CMK (cell line): ENCODE measurements at regions not wholly inside any gene's neighbourhood (a gene's known extent, or its start where the extent isn't known, plus 50 kb on each side); places are given as distances from the start of the nearest gene placed in this dataset.
A peak's percentile ranks its signal among the peaks of the same experiment; 100 is the strongest.
"Not testable (repeated sequence)": the region's sequence is repeated elsewhere in the genome, so short reads cannot be mapped to it uniquely, and the experiment has no call there.

Experiments
- DNase-seq: peaks from one replicate; pipeline ENCODE4 v3.0.0-alpha.2; 2010; ENCODE audit warnings: low read depth

DNA sequence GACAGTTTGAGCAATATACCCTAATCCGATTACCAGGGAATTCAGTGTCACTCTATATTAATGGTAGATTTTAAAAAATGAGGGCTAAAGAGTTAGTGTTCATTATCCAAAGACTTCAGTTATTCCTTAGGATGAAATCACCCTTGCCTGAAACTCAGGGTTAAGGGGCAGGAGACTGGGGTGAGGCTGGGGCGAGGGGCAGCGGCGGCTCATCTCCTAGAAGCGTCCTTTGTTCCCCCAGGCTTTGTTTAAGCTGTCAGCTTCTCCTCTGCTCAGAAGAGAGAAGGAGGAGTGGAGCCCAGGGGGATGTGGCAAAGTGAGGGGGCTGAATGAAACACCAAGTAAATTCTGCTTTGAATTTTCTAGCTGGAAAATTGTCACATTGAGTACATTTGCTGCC is 117.7 kb upstream of the ELAC2 start:
- no peak for DNase-seq

DNA sequence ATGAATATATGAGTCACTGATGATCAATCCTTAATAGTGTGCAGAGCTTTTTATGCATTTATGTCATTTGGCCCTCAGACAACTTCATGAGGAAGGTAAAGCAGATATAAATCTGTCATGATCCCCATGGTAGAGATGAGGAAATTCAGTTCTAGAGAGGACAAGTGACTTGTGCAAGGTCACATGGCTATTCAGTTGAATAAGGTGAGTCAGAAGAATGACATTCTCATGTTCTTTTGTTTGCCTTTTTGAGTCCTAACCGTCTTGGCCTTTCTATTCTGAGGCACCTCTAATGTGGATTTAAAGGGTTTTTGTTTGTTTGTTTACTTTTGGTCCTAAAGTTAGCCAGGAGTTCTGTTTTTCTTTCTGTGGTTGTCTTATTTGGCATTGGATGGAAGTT is 116.2 kb upstream of the ELAC2 start:
- DNase-seq, result no peak

DNA sequence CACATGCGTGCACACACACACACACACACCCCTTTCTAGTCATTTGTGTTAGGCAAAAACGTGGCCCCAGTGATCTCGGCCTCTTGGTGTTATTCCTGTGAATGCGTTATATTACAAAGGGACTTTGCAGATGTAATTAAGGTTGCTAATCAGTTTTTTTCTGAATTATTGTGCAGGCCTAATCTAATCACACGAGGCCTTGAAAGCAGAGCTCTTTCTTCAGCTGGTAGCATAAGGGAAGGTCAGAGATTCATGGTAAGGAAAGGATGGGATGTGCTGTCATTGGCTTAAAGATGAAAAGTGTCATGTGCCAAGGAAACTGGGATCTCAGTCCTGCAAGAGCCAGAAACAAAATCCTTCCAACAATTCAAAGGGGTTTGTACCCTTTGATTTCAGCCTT is 113.4 kb upstream of the ELAC2 start:
- DNase-seq, result no peak

DNA sequence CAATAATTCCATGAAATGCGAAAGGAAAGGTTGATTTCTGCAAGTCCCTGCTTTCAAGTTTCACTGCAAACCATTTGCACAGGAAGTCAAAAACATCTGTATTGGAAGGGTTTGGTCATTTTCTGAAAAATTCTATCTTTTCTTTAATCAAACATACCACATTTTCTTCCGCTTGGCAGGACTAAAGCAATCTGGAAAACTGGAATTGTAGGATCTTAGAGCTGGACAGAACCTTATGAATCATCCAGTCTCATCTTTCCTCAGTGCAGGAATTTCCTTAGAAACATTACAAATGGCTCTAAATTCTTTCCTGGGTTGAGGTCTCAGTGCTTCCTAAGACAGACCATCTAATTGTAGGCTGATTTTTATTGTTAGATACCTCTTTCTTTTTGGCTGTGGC is 111.5 kb upstream of the ELAC2 start:
- no peak for DNase-seq

DNA sequence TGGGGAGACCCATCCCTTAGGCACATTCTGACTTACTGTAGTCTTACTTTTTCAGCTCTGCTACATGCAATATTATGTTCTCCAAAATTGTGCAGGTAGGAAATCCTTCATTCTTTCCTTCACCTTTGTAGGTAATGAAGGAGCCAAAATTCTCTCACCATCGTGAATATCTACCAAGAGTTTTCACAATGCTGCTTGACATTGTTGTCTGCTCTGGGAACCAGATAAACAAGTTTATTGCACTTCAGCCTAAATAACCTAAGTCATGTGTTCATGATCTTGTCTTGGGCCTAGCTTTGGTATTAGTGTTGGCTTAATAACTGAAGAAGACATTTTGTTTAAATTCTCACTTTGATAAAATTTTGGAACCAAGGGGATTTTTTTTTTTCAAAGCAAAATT is 110.8 kb upstream of the ELAC2 start:
- no peak for DNase-seq

DNA sequence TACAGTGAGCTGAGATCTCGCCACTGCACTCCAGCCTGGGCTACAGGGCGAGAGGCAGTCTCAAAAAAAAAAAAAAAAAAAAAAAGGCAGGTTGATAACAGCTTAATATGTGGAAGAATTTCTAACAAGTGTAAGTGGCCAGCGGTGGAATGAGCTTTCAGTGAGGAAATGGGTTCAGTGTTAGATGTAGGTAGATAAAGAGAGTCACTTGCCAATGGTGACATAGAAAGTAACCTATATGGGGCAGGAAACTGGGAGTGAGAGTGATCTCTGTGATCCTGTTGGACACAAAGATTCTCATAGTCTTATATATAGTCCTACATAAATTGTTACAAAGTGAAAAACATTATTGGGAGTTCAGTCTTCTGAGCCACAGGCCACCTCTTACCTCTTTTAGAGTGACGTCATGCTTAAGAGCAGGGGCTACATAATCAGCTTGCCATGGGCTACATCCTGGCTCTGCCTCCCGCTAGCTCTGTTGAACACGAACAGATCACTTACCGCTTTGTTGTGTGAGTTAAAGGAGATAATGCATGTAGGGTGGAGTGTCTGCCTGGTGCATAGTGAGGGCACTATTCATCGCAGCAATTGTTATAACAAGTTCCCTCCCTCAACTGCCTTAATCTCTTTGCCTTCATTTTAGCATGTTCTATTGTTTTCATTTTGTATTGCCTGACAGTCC is 110.2 kb upstream of the ELAC2 start:
- no peak for DNase-seq

DNA sequence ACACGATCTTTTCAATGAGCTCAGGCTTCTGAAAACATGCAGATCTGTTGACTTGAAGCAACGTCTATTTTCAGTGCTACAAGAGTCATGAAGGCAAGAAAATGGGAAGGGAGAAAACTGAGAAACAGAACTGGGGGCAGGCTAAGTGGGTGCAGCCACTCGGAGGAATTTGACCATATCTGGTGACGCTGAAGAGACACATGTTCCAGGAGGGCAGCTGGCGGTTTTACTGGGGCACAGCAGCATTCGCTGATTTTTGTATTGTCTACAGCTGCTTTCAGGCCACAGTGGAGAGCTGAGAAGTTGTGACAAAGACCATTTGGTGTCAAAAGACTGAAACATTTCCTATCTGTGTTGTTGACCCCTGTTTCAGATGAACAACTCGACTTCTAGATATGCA is 103.0 kb upstream of the ELAC2 start:
- DNase-seq, result no peak

DNA sequence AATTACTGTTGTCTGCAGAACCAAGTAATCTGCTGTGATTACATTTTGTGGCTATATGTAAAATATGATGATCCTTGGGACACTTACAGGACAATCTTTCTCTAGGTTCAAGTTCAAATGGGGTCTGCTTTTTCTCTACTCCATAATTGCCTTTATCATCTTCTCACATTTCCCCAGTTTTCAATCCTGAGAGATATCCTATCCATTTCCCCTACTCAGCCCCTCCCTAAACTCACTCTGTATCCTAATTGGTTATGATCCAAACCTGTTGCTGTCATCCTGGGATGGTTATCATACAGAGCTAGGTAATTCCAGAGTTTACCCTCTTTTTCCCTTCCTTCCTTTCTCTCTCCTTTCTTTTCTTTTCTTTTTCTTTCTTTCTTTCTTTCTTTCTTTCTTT is 100.5 kb upstream of the ELAC2 start:
- DNase-seq, result no peak

DNA sequence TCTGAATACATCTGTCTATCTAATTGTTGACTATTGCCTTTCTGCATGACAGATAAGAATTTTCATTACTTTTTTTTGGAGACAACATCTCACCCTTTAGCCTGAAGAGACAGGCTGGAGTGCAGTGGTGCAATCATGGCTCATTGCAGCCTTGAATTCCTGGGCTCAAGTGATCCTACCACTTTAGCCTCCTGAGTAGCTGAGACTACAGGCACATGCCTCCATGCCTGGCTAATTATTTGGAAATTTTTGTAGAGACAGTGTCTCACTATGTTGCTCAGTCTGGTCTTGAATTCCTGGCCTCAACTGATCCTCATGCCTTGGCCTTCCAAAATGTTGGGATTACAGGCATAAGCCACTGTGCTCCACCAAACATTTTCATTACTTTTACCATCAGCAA is 99.8 kb upstream of the ELAC2 start:
- no peak for DNase-seq

DNA sequence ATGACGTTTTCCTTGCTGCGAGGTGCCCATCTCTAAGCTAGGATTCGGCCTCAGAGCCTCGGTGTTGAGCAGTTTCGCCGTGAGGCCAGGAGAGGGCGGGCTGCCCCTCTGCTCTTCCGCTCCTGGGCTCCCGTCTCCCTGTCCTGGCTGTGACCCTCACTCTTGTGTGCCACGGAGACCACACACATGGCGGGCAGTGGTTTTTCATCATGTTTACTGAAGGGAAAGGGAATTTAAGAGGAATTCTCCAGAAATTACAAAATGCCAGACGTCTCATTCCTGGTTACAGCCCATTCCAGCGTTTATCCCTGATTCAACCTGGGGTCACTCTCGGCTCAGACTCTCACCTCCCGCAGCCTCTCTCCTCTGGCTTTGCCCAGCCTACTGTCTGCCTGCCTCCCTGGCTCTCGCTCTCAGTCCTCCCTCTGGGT is 96.8 kb upstream of the ELAC2 start:
- no peak for DNase-seq

DNA sequence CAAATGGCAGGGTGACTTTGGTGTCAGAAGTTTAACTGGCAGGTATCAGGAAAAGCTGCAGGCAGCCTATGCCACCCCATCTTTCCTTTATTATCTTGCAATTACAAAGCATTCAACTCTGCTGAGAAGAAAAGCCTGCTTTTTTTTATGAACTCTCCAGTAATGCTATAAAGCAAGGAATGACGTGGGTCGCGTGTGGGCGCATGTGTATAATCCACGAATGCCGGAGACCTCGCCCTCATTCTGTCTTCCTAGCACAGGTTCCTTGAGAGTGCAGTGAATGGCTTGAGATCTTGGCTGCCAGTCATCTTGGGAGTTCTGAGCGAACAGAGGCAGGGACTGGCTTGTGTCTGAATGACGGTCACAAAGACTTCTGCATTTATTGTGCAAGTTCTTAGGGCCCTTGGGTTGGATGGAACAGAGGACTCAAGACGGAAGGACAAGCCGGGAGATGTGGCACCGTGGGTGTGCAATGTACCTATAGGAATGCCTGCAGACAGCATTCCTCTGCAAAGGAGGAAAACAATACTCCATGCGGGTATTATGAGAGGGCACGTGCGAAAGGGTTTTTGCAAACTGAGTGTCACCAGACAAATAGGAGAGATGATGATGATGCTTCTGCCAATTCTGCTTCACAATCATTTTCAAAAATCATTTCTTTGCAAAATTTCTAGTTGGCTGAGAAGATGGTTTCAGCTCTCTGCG is 96.1 kb upstream of the ELAC2 start:
- no peak for DNase-seq

DNA sequence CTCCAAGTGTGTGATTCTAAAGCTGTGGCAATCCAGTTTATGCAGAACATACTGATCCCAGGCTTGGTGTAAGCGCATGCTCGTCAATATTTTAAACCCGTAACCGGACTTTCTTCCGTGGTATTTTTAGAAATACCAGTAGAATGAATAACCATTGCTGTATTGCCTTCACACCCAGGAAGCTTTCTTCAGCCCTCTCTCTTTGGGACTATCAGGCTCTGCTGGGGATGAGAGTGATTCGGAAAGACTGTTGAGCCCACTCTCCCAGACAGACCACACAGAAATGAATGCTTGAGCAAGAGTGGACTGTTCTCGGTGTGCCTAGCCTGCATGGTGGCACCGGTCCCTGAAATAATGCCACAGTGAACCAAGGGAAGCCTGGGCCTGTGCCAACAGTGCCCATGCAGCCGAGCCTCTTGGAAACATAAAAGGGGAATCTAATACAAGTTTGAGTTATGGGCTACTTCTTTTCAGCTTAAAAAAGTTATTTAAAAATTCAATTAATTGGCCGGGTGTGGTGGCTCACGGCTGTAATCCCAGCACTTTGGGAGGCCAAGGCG is 89.9 kb upstream of the ELAC2 start:
- DNase-seq, result no peak

DNA sequence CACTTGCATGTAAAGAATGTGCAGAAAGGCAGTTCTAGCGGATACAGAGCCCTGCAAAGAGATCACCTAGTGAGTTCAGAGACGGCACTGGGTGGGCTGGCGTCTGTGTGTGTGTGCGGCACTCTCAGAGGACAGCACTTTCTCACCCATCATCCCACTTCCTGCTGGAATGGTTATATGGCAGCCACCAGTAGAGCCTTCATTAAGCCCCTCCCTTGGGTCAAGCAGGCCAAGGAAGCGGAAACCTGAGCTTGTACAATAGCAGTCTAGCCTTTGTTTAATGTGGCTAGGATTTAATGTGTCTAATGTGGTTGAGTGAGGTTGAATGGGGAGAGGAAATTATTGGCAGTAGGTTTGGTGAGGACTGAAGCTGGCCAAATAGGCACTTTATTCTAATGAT is 88.3 kb upstream of the ELAC2 start:
- no peak for DNase-seq

DNA sequence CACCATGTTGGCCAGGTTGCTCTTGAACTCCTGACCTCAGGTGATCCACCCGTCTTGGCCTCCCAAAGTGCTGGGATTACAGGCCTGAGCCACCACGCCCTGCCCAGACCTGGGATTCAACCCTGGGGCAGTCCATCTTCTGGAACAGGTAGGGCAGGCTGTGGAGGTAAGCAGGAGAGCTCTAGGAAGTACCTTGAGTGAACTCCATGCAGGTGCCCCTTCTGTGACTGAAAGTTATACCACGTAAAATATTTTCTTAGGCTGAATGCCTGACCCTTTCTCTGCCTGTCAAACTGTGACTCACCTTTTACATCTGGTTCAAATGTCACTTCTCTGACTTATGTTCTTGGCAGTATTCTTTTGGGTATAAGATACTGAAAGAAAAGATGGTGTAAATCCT is 86.7 kb upstream of the ELAC2 start:
- DNase-seq, result no peak

DNA sequence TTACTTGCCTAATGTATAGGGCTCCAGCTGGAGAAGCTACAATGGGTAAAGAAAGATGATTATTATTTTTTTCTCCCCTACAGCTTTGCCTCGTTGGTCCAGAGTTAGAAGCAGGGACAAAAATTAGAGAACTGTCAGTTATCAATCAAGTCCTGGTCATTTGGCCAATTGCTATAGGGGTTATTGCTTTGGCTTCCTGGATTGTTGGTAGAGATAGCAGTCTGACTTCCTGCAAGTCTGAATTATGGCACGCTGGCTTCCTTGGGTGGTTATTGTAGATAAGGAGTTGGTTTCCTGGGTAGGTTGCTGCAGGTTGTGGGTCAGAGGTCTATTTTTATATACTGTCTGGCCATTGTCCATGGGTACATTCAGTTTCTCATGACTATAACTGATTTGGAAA is 84.7 kb upstream of the ELAC2 start:
- peak; percentile 32 for DNase-seq

DNA sequence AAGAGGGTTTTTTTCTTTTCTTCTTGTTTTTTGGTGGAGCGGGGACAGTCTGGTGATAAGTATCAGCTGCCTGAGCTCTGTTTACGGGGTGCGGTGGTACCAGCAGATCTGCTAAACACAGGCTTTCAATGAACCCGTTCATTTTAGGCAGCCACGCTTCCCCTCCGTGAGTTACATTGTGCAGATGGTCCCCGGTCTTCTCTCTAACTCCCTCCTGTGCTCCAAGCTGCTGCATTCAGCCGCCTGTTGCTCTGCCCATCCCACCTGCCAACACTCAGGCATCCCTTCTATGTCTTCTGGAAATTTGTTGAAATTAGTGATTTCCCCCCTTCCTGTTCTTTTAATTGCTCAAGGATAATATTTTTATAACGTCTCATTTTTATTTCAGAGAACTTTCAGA is 82.1 kb upstream of the ELAC2 start:
- DNase-seq, result no peak

DNA sequence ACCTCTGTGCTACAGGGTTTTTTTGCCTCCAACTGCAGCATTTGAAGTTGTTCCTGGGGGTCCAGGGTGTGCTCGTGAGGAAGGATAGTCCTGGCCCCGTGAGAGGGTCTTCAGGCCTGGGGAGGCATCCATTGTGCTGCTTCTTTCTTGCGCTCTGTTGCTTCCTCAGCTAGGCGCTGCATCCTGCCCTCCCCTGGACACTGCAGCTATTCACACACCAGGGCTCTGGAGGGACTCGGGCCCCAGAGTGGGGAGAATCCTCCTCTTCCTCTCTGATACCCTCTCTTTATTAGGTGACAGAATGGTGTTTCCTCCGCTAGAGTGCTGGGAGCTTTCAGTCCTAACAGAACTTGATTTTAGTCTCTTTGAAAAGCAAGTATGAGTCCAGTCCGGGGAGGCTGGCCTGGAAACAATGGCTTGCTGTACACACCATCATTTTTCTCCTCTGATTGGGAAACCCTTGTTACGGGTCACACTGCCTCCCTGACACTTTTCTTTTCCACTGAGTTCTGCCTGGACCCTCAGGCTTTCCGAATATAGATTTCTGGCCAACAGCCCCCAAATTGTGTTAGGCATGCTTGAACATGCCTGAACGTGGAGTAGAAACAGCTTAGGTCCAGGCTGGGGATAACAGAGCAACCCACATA is 81.4 kb upstream of the ELAC2 start:
- DNase-seq, result no peak

DNA sequence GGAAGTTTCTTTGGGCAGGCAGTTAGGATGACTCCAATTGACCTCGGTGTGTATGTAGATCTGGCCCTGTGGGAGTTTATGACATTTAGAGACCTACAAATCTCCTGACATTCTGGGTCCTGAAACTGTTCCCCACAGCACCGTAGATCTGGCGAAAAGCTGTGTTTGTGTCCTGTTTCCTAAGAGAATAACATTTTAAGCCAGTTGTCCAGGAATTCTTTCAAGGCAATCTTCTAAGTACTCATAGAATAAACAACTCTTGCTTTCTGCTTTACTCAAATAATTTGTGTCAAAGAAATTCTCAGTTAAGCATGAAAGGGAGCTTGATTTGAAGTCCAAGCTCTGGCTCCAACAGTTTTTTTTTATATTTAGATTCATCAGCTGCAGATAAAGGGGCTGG is 78.5 kb upstream of the ELAC2 start:
- no peak for DNase-seq

DNA sequence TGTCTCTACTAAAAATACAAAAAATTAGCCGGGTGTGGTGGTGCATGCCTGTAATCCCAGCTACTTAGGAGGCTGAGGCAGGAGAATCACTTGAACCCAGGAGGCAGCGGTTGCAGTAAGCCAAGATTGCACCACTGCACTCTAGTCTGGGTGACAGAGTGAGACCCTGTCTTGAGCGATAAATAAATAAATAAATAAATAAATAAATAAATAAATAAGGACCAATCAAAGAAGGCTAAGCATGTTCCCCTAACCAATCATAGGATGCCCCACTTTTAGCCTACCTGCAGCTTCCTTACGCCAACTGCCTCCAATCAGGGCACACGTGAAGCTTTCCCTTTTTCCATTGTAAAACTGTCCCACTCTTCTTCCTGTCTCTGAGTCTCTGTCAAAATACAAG is 74.2 kb upstream of the ELAC2 start:
- not testable (repeated sequence) for DNase-seq

DNA sequence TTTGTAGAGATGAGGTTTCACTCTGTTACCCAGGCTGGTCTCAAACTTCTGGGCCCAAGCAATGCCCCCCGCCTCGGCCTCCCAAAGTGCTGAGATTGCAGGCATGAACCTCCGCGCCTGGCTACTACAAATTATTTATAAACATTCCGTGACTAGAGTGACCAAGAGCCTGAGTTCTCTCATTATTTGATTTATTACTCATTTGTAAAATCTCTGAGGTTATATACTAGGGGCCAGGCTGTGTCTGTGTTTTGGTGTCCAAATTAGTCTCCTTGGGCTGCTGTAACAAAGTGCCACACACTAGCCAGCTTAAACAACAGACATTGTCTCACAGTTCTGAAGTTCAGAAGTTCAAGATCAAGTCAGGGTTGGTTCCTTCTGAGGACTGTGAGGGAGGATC is 70.8 kb upstream of the ELAC2 start:
- DNase-seq, result no peak

DNA sequence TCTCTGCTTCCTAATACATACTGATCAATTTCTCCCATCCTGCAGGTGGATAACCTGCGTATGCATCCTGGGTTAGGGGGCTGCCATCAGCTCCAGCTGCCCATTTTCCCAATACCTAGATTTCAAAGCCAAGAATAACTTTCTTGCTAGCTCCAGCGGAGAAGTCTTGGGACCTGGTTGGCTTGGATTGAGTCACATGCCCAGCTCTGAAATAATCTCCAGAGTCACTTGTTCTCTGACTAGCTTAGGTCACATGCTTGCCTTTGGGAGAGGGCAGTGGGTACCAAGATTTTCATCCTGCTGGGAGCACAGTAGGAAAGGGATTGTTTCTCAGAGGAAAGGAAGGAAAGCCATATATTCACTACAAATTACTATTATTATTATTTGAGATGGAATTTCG is 70.0 kb upstream of the ELAC2 start:
- DNase-seq, result no peak

DNA sequence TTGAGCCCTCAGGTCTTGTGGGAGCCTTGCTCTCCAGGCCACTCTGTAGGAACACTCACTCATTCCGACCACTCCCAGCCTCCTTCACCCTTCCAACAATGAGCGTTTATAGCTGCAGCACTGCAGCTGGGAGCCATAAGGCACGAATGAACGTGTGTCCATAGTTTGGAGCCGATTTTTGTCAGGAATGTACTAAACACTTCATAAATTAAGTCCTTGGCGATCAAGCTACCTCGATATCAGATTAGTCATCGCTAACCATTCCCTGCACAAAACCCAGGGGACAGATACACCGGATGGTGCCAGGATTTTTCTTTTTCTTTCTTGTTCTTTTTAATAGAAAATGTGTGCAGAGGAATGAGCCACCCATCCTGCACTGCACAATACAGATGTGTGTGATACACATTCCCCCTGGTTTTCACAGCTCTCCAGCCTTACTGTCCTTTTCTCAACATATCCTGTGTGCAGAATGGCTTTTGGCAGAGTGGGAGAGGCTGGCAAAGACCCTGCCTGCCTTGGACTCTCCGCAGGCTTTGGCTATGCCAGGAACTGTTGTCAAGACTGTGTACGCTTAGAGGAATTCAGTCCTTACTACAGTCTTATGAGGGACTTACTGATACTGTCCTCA is 68.4 kb upstream of the ELAC2 start:
- DNase-seq, result no peak

DNA sequence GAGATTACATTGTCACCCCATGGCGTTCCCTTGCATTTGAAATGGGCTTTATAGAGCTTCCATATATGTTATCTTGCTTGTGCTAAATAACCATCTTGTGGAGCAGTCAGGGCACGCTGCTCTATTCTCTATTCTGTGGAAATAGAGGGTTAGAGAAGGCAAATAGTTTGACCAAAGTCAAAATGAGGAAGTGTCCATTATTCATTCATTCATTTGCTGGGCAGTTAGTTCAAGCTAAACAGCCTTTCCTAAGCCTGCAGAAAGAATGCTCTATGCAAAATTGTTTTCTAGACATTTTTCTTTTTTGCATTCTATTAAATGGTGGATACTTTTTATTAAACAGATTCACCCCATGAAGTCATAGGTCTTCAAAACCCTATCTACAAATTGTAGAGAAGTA is 67.8 kb upstream of the ELAC2 start:
- DNase-seq, result no peak
